HUES6 (cell line): ENCODE measurements at regions not wholly inside any gene's neighbourhood (a gene's known extent, or its start where the extent isn't known, plus 50 kb on each side); places are given as distances from the start of the nearest gene placed in this dataset.

ENCODE experiments used
- H3K27ac ChIP-seq: 2 replicates; pipeline ENCODE4 v1.7.0; 2013; ENCODE audit warnings: low read depth, mild to moderate bottlenecking, low read length, inconsistent platforms
- H3K27me3 ChIP-seq: 2 replicates; pipeline ENCODE4 v1.6.1; 2013; ENCODE audit warnings: low read length; ENCODE audit not compliant: control insufficient read depth, insufficient read depth
- H3K36me3 ChIP-seq: 2 replicates; pipeline ENCODE4 v1.6.1; 2013; ENCODE audit warnings: low read length; ENCODE audit not compliant: control insufficient read depth, insufficient read depth
- H3K4me1 ChIP-seq: 2 replicates; pipeline ENCODE4 v1.6.1; 2013; ENCODE audit warnings: low read length; ENCODE audit not compliant: control insufficient read depth, insufficient read depth
- H3K4me3 ChIP-seq: 2 replicates; pipeline ENCODE4 v1.5.1; 2013; ENCODE audit warnings: low read depth, low read length
- H3K9ac ChIP-seq: one replicate; pipeline ENCODE4 v1.6.1; 2013; ENCODE audit warnings: mild to moderate bottlenecking, low read length
- H3K9me3 ChIP-seq: 2 replicates; pipeline ENCODE4 v1.6.1; 2013; ENCODE audit warnings: low read depth, low read length; ENCODE audit not compliant: control insufficient read depth, insufficient read depth

DNA sequence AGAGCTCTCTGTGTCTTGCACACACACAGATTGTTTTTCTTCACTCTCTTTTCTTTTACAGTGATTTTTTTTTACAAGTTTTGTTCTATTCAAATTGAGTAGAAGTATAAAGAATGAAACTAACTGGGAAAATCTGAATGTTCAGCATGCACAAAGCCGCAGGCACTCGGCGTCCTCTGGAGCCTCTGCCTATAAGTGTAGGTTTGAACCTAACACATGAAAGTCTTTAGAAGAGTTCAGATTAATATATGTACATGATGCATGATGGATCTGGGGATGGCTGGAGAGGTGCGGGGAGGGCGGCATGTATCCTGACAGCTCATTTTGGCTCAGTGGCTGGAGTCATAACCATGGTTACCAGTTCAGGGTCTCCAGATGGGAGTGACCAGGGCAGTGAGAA lies 301.1 kb upstream of the CDH4 start:
- Histone ChIP-seq H3K9ac (no peak overlapping the region), H3K27ac (no peak overlapping the region), H3K27me3 (peaks cover 22% of the 10 kb centered on the region), H3K4me3 (no peak overlapping the region), H3K4me1 (no peaks in the 10 kb centered on the region; the same call in 1 of the 2 replicates), H3K9me3 (peaks cover 9% of the 10 kb centered on the region), H3K36me3 (no peaks in the 10 kb centered on the region)

DNA sequence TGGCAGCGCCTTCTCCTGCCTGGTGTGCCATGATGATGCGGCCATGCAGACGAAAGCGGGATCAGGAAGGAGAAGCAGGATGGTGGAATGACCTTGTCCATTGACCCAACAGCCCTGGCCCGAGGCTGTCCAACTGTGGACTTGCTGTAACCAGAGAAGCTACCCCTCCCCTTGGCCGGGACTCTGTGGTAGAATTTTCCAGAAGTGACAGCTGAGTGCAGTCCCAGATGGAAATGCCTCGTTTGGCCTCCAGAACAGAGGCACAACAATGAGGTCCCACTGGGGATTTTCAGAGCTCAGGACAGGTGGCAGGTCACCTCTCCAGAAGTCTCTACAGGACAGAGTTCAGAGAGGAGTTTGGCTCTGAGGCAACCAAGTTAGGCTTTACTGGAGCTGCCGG lies 299.2 kb upstream of the CDH4 start:
- no peaks in the 10 kb centered on the region for H3K4me1 ChIP-seq
- peaks cover 7% of the 10 kb centered on the region; the same call in 1 of the 2 replicates for H3K9me3 ChIP-seq
- no peak overlapping the region for H3K27ac ChIP-seq
- no peaks in the 10 kb centered on the region for H3K36me3 ChIP-seq
- peaks cover 27% of the 10 kb centered on the region for H3K27me3 ChIP-seq
- no peak overlapping the region for H3K4me3 ChIP-seq
- no peak overlapping the region for H3K9ac ChIP-seq

- H3K9me3 ChIP-seq = peaks cover 7% of the 10 kb centered on the region; the same call in 1 of the 2 replicates
- no peak overlapping the region for H3K9ac ChIP-seq
- H3K36me3 ChIP-seq = no peaks in the 10 kb centered on the region
These were observed 298.7 kb upstream of the CDH4 start for GRCh38 chr20:60953321-60953720.

DNA sequence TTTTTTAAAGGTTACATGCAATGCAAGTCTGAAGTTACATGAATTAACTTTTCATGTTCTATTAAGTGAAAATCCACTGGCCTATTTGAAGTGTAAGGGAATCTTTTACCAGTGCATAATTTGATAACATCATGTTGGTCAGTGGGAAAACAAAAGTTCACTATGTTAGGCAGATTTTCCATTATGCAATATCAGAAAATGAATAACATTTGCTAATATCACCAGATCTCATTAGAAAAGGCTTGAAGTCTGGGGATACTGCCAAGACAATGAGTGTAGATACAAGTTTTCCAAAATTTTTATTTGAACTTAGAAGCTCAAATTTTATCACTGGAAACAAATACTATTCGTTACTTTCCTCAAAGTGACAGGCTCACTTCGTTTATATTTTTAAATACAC lies 296.4 kb upstream of the CDH4 start:
- no peak overlapping the region for H3K27ac ChIP-seq
- no peaks in the 10 kb centered on the region for H3K4me1 ChIP-seq
- no peaks in the 10 kb centered on the region for H3K36me3 ChIP-seq
- no peak overlapping the region for H3K9ac ChIP-seq
- no peak overlapping the region for H3K4me3 ChIP-seq
- H3K9me3 ChIP-seq = peaks cover 7% of the 10 kb centered on the region; the same call in 1 of the 2 replicates
- peaks cover 43% of the 10 kb centered on the region for H3K27me3 ChIP-seq

More at GRCh38 chr20:60953321-60953720, 298.7 kb upstream of the CDH4 start:
- Histone ChIP-seq H3K27me3 (peaks cover 28% of the 10 kb centered on the region), H3K27ac (no peak overlapping the region), H3K4me1 (no peaks in the 10 kb centered on the region), H3K4me3 (no peak overlapping the region)

- H3K27me3 ChIP-seq = peaks cover 45% of the 10 kb centered on the region
These were observed 295.9 kb upstream of the CDH4 start for GRCh38 chr20:60956194-60956593.

GRCh38 chr20:60957621-60958020 lies 294.4 kb upstream of the CDH4 start:
- H3K36me3 ChIP-seq = no peaks in the 10 kb centered on the region
- H3K27me3 ChIP-seq = peaks cover 42% of the 10 kb centered on the region
- H3K4me1 ChIP-seq = 0 out of 2 replicates have a peak, but pooled peaks cover 3% of the 10 kb centered on the region
- peaks cover 7% of the 10 kb centered on the region; the same call in 1 of the 2 replicates for H3K9me3 ChIP-seq
- no peak overlapping the region for H3K4me3 ChIP-seq
- no peak overlapping the region for H3K27ac ChIP-seq
- H3K9ac ChIP-seq = no peak overlapping the region

More at GRCh38 chr20:60956194-60956593, 295.9 kb upstream of the CDH4 start:
- no peak overlapping the region for H3K27ac ChIP-seq
- no peaks in the 10 kb centered on the region for H3K4me1 ChIP-seq
- peaks cover 7% of the 10 kb centered on the region; the same call in 1 of the 2 replicates for H3K9me3 ChIP-seq
- H3K9ac ChIP-seq = no peak overlapping the region
- no peak overlapping the region for H3K4me3 ChIP-seq
- H3K36me3 ChIP-seq = no peaks in the 10 kb centered on the region

- Histone ChIP-seq H3K4me1 (0 out of 2 replicates have a peak, but pooled peaks cover 9% of the 10 kb centered on the region), H3K9me3 (no peaks in the 10 kb centered on the region), H3K27ac (no peak overlapping the region), H3K4me3 (no peak overlapping the region), H3K9ac (no peak overlapping the region), H3K36me3 (no peaks in the 10 kb centered on the region), H3K27me3 (peaks cover 40% of the 10 kb centered on the region)
These were observed 292.1 kb upstream of the CDH4 start for GRCh38 chr20:60959971-60960370.

DNA sequence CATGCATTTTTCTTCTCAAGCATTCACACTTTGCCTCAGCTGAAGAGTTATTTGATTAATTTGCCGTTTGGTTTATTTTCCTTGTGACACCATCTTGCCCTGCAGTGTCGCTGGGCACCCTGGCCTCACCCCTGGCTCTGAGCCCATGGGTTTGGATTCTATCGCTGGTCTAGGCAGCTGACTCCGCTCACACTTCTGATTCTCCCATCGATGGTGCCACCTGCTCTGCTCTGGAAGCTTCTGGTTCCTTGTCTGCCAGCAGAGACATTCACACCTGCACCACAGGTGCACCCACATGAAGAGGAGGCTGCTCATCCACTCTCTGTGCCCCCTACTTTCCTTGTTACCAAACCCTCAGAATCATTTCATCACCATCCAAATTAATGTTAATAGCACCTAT lies 291.6 kb upstream of the CDH4 start:
- Histone ChIP-seq H3K36me3 (no peaks in the 10 kb centered on the region), H3K4me1 (0 out of 2 replicates have a peak, but pooled peaks cover 9% of the 10 kb centered on the region), H3K27me3 (peaks cover 39% of the 10 kb centered on the region), H3K4me3 (no peak overlapping the region), H3K9me3 (no peaks in the 10 kb centered on the region), H3K27ac (no peak overlapping the region), H3K9ac (no peak overlapping the region)

GRCh38 chr20:60961551-60961950 lies 290.5 kb upstream of the CDH4 start:
- peaks cover 39% of the 10 kb centered on the region for H3K27me3 ChIP-seq
- no peak overlapping the region for H3K9ac ChIP-seq

DNA sequence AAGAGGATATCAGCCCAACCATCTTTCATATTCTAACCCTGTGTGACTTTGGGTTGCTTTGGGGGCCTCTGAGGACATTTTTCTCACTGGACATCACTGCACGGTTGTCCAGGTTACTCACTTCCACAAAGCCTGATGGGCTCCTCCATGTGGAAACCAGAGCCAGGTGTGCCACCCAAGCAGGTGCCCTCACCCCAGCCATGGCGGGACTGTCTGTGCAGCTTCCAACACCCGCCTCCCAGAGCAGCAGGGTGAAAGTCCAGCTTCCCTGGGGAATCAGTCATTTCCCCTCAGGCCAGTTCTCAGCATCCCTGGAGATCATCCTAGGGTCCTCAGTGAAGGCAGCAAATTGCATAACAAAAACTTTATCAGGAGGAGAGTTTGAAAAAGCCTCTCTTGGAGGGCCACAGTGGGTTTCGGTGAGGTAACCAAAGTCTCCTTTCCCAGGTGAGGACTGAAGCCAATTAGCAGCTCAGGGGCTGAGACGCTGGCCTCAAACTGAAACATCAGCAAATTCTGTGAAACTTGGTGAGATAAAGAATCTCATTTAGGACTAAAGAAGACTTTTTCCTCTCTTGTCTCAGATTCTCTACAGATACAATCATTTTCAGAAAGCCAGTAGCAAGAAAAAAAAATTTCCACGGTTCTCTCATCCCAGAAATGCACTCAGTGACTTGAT lies 289.6 kb upstream of the CDH4 start:
- H3K4me1 ChIP-seq = 0 out of 2 replicates have a peak, but pooled peaks cover 9% of the 10 kb centered on the region
- H3K9me3 ChIP-seq = no peaks in the 10 kb centered on the region
- H3K9ac ChIP-seq = no peak overlapping the region
- no peak overlapping the region for H3K4me3 ChIP-seq
- H3K36me3 ChIP-seq = no peaks in the 10 kb centered on the region
- no peak overlapping the region for H3K27ac ChIP-seq
- H3K27me3 ChIP-seq = peaks cover 37% of the 10 kb centered on the region

More at GRCh38 chr20:60961551-60961950, 290.5 kb upstream of the CDH4 start:
- Histone ChIP-seq H3K9me3 (no peaks in the 10 kb centered on the region), H3K36me3 (no peaks in the 10 kb centered on the region), H3K4me1 (0 out of 2 replicates have a peak, but pooled peaks cover 9% of the 10 kb centered on the region), H3K27ac (no peak overlapping the region), H3K4me3 (no peak overlapping the region)

- Histone ChIP-seq H3K27me3 (peaks cover 33% of the 10 kb centered on the region), H3K9ac (no peak overlapping the region), H3K4me3 (no peak overlapping the region), H3K27ac (no peak overlapping the region), H3K9me3 (no peaks in the 10 kb centered on the region), H3K4me1 (0 out of 2 replicates have a peak, but pooled peaks cover 9% of the 10 kb centered on the region), H3K36me3 (no peaks in the 10 kb centered on the region)
These were observed 288.9 kb upstream of the CDH4 start for GRCh38 chr20:60963146-60963545.
